Ascending aorta (tissue), 2 donors: ENCODE measurements at regions not wholly inside any gene's neighbourhood (a gene's known extent, or its start where the extent isn't known, plus 50 kb on each side); places are given as distances from the start of the nearest gene placed in this dataset.

Experiments
- DNase-seq, 2 donors: peaks; one replicate each; pipeline ENCODE4 v3.0.0-alpha.2; 2019; ENCODE audit warnings: low spot score in 2 of 2
- H3K27ac ChIP-seq, 2 donors: fragments of 200-600 bp; sonication (generic); one replicate each; pipeline ENCODE4 v1.5.1; 2016 to 2017; ENCODE audit warnings: mild to moderate bottlenecking in 1 of 2
- H3K27me3 ChIP-seq: fragments of 200-600 bp; sonication (generic); one replicate; pipeline ENCODE4 v1.5.1; 2017
- H3K36me3 ChIP-seq, 2 donors: fragments of 200-600 bp; sonication (generic); one replicate each; pipeline ENCODE4 v1.5.1; 2016
- H3K4me1 ChIP-seq, 2 donors: fragments of 200-600 bp; sonication (generic); one replicate each; pipeline ENCODE4 v1.5.1; 2016 to 2017; ENCODE audit warnings: mild to moderate bottlenecking in 1 of 2
- H3K4me3 ChIP-seq, 2 donors: fragments of 200-600 bp; sonication (generic); one replicate each; pipeline ENCODE4 v1.5.1; 2016 to 2017; ENCODE audit warnings: mild to moderate bottlenecking in 1 of 2
- H3K9me3 ChIP-seq, 2 donors: fragments of 200-600 bp; sonication (generic); one replicate each; pipeline ENCODE4 v1.5.1; 2016
- intact Hi-C: fragments of 100-400 bp; cut with DNase I; formaldehyde crosslinking; loops from one replicate; pipeline ENCODE4 v1.15.1; 2023
- TF ChIP-seq, protein P1 (sequence below), 3 experiments: fragments of 200-600 bp in 2 of 3; fragments of 450-650 bp in 1 of 3; sonication (generic) in 2 of 3; IDR thresholded peaks; one replicate each; pipeline ENCODE4 v1.5.1; 2016 to 2019; ENCODE audit warnings: antibody characterized with exemption in 3 of 3, mild to moderate bottlenecking in 1 of 3, moderate library complexity in 1 of 3

DNA sequence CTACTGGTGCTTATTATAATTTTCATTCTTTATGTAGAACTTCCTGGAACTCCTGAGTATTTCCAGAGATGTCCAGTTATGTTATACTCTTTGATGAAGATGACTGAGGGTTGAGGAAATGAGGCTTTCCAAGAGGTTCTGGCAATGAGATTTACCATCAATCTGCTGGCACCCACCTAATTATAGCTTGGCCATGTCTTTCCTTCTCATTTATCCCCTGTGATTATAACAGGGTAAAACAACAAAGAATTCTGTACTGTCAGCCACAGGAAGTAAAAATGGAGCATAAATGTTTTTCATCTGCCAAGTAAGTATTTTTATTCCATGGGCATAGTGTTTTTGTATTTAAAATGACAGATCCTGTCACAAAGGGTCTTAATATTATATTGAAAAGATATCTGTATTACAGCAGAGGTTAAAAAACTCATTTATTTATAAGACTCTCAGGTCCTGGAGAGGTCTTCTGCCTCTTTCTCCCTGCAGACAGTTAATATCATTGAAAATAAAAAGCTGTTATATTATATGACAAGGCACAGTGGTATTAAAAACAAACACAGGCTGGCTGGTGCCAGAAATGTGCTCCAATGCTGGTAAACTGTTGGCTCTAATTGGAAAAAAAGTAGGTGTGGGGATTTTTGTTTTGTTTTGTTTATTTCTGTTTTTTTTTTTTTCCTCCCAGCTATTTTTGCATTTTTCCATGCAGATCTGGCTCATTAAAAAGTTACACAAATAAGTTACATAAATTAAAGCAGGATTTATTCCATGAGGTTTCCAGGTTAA lies 1764.1 kb upstream of the CELF4 start:
- TF ChIP-seq, protein P1, sequence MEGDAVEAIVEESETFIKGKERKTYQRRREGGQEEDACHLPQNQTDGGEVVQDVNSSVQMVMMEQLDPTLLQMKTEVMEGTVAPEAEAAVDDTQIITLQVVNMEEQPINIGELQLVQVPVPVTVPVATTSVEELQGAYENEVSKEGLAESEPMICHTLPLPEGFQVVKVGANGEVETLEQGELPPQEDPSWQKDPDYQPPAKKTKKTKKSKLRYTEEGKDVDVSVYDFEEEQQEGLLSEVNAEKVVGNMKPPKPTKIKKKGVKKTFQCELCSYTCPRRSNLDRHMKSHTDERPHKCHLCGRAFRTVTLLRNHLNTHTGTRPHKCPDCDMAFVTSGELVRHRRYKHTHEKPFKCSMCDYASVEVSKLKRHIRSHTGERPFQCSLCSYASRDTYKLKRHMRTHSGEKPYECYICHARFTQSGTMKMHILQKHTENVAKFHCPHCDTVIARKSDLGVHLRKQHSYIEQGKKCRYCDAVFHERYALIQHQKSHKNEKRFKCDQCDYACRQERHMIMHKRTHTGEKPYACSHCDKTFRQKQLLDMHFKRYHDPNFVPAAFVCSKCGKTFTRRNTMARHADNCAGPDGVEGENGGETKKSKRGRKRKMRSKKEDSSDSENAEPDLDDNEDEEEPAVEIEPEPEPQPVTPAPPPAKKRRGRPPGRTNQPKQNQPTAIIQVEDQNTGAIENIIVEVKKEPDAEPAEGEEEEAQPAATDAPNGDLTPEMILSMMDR (IDR thresholded peaks at IDR 0.05) = no peak
- Histone ChIP-seq H3K9me3 (no peaks in the 10 kb centered on the region), H3K36me3 (no peaks in the 10 kb centered on the region), H3K27me3 (no peaks in the 10 kb centered on the region), H3K27ac (no peak overlapping the region), H3K4me1 (no peaks in the 10 kb centered on the region), H3K4me3 (no peak overlapping the region)
- intact Hi-C loops = no loop called here
- no peak for DNase-seq

DNA sequence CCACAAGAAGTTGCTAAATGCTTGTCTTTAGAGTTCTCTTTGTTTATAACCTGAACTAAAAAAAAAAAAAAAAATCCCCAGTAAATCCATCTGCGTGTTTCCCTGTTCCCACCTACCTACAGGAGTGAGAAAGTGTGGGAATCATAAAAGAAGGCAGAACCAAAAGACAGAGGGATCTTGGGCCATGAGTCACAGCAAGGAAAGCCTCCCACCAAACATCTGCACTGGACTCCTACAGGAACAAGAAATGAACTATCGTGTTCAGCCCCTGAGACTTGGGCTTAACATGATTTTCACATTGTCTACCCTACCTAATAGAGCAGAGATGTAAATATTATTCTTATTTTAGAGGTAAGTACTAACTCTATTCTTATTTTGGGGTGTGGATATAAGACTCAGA lies 1761.2 kb upstream of the CELF4 start:
- Histone ChIP-seq H3K4me1 (no peaks in the 10 kb centered on the region), H3K4me3 (no peak overlapping the region), H3K9me3 (no peaks in the 10 kb centered on the region), H3K27ac (no peak overlapping the region), H3K36me3 (no peaks in the 10 kb centered on the region), H3K27me3 (no peaks in the 10 kb centered on the region)
- intact Hi-C loops = no loop called here
- DNase-seq = no peak
- TF ChIP-seq, protein P1 (IDR thresholded peaks at IDR 0.05) = no peak

DNA sequence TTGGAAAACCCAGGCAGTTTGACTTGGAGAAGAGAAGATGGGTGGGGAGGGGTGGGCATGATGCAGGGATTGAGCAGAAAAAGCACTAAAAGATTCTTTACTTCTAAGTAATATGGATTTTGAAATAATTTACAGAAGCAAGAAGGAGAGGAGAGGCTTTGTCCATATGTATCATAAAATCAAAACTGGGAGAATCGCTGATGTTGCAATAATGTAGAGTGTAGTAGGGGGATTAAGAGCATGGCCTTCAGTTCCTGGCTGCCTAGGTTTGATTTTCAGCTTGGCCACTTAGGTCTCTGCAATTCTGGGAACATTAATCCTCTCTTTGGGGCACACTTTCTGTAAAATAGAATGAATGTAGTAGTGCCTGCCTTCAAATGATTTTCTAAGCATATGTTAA lies 1760.4 kb upstream of the CELF4 start:
- H3K27me3 ChIP-seq = no peaks in the 10 kb centered on the region
- TF ChIP-seq, protein P1 (IDR thresholded peaks at IDR 0.05) = no peak
- H3K4me1 ChIP-seq = no peaks in the 10 kb centered on the region
- no peaks in the 10 kb centered on the region for H3K9me3 ChIP-seq
- intact Hi-C loops = no loop called here
- no peaks in the 10 kb centered on the region for H3K36me3 ChIP-seq
- DNase-seq = no peak
- H3K27ac ChIP-seq = no peak overlapping the region
- no peak overlapping the region for H3K4me3 ChIP-seq

GRCh38 chr18:39319141-39319540 lies 1753.5 kb upstream of the CELF4 start:
- intact Hi-C loops = no loop called here
- Histone ChIP-seq H3K4me3 (no peak overlapping the region), H3K9me3 (no peaks in the 10 kb centered on the region), H3K27me3 (no peaks in the 10 kb centered on the region), H3K4me1 (no peaks in the 10 kb centered on the region), H3K27ac (no peak overlapping the region), H3K36me3 (no peaks in the 10 kb centered on the region)
- TF ChIP-seq, protein P1 (IDR thresholded peaks at IDR 0.05) = no peak
- no peak for DNase-seq

DNA sequence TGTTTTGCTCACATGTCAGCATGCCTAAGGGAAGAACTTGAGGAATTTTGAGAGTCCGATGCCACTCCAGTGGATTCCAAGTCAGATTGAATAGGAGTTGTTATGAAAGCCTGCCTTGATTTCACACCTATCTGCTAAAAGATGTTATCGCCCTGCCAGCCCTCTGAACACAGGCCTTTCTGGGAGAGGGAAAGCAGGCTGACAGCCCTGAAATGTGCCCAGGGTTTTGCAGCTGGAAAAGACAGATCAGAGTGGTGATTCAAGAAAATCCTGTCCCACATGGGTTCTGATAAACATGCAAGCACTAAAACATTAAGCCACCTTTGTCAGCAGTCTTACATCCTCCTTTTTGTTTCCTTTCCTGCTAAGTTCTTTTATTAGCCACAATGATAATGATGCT lies 1752.9 kb upstream of the CELF4 start:
- no peak overlapping the region for H3K27ac ChIP-seq
- no peak for DNase-seq
- TF ChIP-seq, protein P1 (IDR thresholded peaks at IDR 0.05) = no peak
- H3K36me3 ChIP-seq = no peaks in the 10 kb centered on the region
- no peaks in the 10 kb centered on the region for H3K4me1 ChIP-seq
- H3K27me3 ChIP-seq = no peaks in the 10 kb centered on the region
- H3K9me3 ChIP-seq = no peaks in the 10 kb centered on the region
- H3K4me3 ChIP-seq = no peak overlapping the region
- intact Hi-C loops = no loop called here

DNA sequence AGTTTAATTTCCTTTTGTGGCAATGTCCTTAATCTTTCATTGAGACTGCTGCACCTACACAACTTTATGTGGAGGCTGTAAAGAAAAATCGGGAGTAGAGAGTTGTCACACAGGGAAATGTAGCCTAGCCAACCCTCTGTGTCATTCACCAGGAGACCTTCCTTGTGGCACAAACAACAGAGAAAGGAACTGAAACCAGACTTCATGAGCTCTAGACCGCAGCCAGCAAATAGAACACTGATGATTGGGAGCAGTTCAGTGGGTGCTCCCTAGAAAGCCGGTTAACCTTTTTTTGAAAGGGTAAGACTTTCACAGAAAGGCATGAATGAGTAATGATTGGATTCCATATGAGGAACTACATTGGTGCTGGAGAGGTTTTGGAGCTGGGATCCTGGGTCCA lies 1752.4 kb upstream of the CELF4 start:
- no peaks in the 10 kb centered on the region for H3K4me1 ChIP-seq
- H3K36me3 ChIP-seq = no peaks in the 10 kb centered on the region
- no peaks in the 10 kb centered on the region for H3K9me3 ChIP-seq
- no peaks in the 10 kb centered on the region for H3K27me3 ChIP-seq
- no peak overlapping the region for H3K27ac ChIP-seq
- intact Hi-C loops = no loop called here
- DNase-seq = no peak
- H3K4me3 ChIP-seq = no peak overlapping the region
- TF ChIP-seq, protein P1 (IDR thresholded peaks at IDR 0.05) = no peak
